ENCODE measurements at regions not wholly inside any gene's neighbourhood (a gene's known extent, or its start where the extent isn't known, plus 50 kb on each side); places are given as distances from the start of the nearest gene placed in this dataset.

GRCh38 chr7:91352091-91352490 is 87.9 kb downstream of the FZD1 start:
- TF ChIP-seq CTCF (tag by site-specific recombination; IDR thresholded peaks at IDR 0.05) (no peak), ZNF112 (tag by site-specific recombination; IDR thresholded peaks at IDR 0.05) (no peak), ZNF600 (tag by site-specific recombination; IDR thresholded peaks at IDR 0.05) (no peak), ZSCAN23 (tag by site-specific recombination; IDR thresholded peaks at IDR 0.05) (no peak), ZNF274 (IDR thresholded peaks at IDR 0.05; ENCODE audit: low read length) (no peak), ZNF274 (tag by site-specific recombination; IDR thresholded peaks at IDR 0.05; ENCODE audit: borderline replicate concordance) (no peak), ZFP37 (tag by site-specific recombination; IDR thresholded peaks at IDR 0.05) (no peak)
